Muscle of back (tissue), 3 donors: ENCODE measurements at regions not wholly inside any gene's neighbourhood (a gene's known extent, or its start where the extent isn't known, plus 50 kb on each side); places are given as distances from the start of the nearest gene placed in this dataset.
"Not testable (repeated sequence)": the region's sequence is repeated elsewhere in the genome, so short reads cannot be mapped to it uniquely, and the experiment has no call there.

Experiments used
- DNase-seq, 3 donors: peaks; one replicate each; pipeline versions ENCODE4 v3.0.0 to v3.0.0-alpha.2; 2013

- DNase-seq = no peak
Observed at GRCh38 chr9:108412755-108413154, 443.0 kb downstream of the ACTL7B start.

GRCh38 chr9:108411632-108412031, 444.2 kb downstream of the ACTL7B start:
- no peak for DNase-seq

GRCh38 chr9:108410161-108410560, 445.6 kb downstream of the ACTL7B start:
- DNase-seq = no peak

- DNase-seq = no peak
Observed at GRCh38 chr9:108400297-108400696, 455.5 kb downstream of the ACTL7B start.

- no peak for DNase-seq
Observed at GRCh38 chr9:108399851-108400250, 455.9 kb downstream of the ACTL7B start.

- DNase-seq = no peak
Observed at GRCh38 chr9:108397286-108397685, 458.5 kb downstream of the ACTL7B start.

GRCh38 chr9:108396611-108397010, 459.2 kb downstream of the ACTL7B start:
- DNase-seq = no peak

GRCh38 chr9:108396193-108396592, 459.6 kb downstream of the ACTL7B start:
- DNase-seq = no peak

- DNase-seq = no peak
Observed at GRCh38 chr9:108395421-108395820, 460.4 kb downstream of the ACTL7B start.

- no peak for DNase-seq
Observed at GRCh38 chr9:108394726-108395125, 461.1 kb downstream of the ACTL7B start.

GRCh38 chr9:108393481-108394001, 462.2 kb downstream of the ACTL7B start:
- DNase-seq = not testable (repeated sequence)

- no peak for DNase-seq
Observed at GRCh38 chr9:108392877-108393276, 462.9 kb downstream of the ACTL7B start.

- no peak for DNase-seq
Observed at GRCh38 chr9:108389056-108389455, 466.7 kb downstream of the ACTL7B start.

GRCh38 chr9:108386859-108387384, 468.9 kb downstream of the ACTL7B start:
- DNase-seq = peak; percentile 19 to 82 (median 61)

GRCh38 chr9:108386032-108386431, 469.8 kb downstream of the ACTL7B start:
- DNase-seq = no peak

GRCh38 chr9:108383796-108384195, 472.0 kb downstream of the ACTL7B start:
- peak in 1 of 3 donors; percentile 39 for DNase-seq

GRCh38 chr9:108382310-108382709, 473.5 kb downstream of the ACTL7B start:
- DNase-seq = peak; percentile 40 to 79 (median 49)

- DNase-seq = peak in 1 of 3 donors; percentile 33
Observed at GRCh38 chr9:108377881-108378280, 477.9 kb downstream of the ACTL7B start.

GRCh38 chr9:108377382-108377781, 478.4 kb downstream of the ACTL7B start:
- no peak for DNase-seq

- no peak for DNase-seq
Observed at GRCh38 chr9:108376140-108376539, 479.6 kb downstream of the ACTL7B start.

GRCh38 chr9:108374626-108375025, 481.2 kb downstream of the ACTL7B start:
- DNase-seq = no peak

- DNase-seq = no peak
Observed at GRCh38 chr9:108367188-108367587, 488.6 kb downstream of the ACTL7B start.

GRCh38 chr9:108363311-108363710, 492.5 kb downstream of the ACTL7B start:
- DNase-seq = peak; percentile 24 to 51 (median 42)

GRCh38 chr9:108360304-108360703, 495.5 kb downstream of the ACTL7B start:
- DNase-seq = no peak
